Lung (tissue), 11 donors: ENCODE measurements at regions not wholly inside any gene's neighbourhood (a gene's known extent, or its start where the extent isn't known, plus 50 kb on each side); places are given as distances from the start of the nearest gene placed in this dataset.
A peak's percentile ranks its signal among the peaks of the same experiment; 100 is the strongest.

Source experiments
- ATAC-seq: fragments of 200-7000 bp; cut with Tn5 transposase; one replicate; pipeline ENCODE4 v1.9.1; 2020; ENCODE audit warnings: moderate number of reproducible peaks; ENCODE audit not compliant: insufficient read depth, low FRiP score
- DNase-seq, 3 donors: peaks; one replicate each; pipeline ENCODE4 v3.0.0-alpha.2; 2013 to 2017
- H3K27ac ChIP-seq, 2 donors: one replicate each; pipeline ENCODE4 v1.5.1; 2013; ENCODE audit warnings: mild to moderate bottlenecking in 2 of 2, moderate library complexity in 2 of 2, control low read depth in 1 of 2, inconsistent platforms in 1 of 2, low read depth in 1 of 2, low read length in 1 of 2
- H3K27me3 ChIP-seq, 3 donors: one replicate each; pipeline ENCODE4 v1.5.1; 2013; ENCODE audit warnings: low read length in 2 of 3; ENCODE audit not compliant: control insufficient read depth in 3 of 3, insufficient read depth in 3 of 3
- H3K36me3 ChIP-seq, 4 donors: one replicate each; pipeline ENCODE4 v1.5.1; 2013; ENCODE audit warnings: low read length in 4 of 4, mild to moderate bottlenecking in 1 of 4, moderate library complexity in 1 of 4; ENCODE audit not compliant: control insufficient read depth in 4 of 4, insufficient read depth in 4 of 4
- H3K4me1 ChIP-seq, 5 donors: one replicate each; pipeline ENCODE4 v1.5.1; 2013; ENCODE audit warnings: low read length in 5 of 5, mild to moderate bottlenecking in 2 of 5, moderate library complexity in 1 of 5; ENCODE audit not compliant: control insufficient read depth in 5 of 5, insufficient read depth in 5 of 5
- H3K4me3 ChIP-seq: one replicate; pipeline ENCODE4 v1.5.1; 2013; ENCODE audit warnings: mild to moderate bottlenecking, control low read depth, moderate library complexity
- H3K9ac ChIP-seq, 2 donors: one replicate each; pipeline ENCODE4 v1.5.1; 2013; ENCODE audit warnings: low read length in 2 of 2, control low read depth in 1 of 2; ENCODE audit not compliant: insufficient read depth in 1 of 2
- H3K9me3 ChIP-seq, 4 donors: one replicate each; pipeline ENCODE4 v1.5.1; 2013; ENCODE audit warnings: low read length in 3 of 4, mild to moderate bottlenecking in 1 of 4, moderate library complexity in 1 of 4; ENCODE audit not compliant: control insufficient read depth in 4 of 4, insufficient read depth in 3 of 4
- CTCF ChIP-seq: IDR thresholded peaks from 2 replicates; pipeline ENCODE4 v1.5.1; 2012; ENCODE audit warnings: mild to moderate bottlenecking; ENCODE audit errors: control extremely low read depth, extremely low read depth
- WGBS, 2 donors: extraction: QIAGEN DNeasy Blood & Tissue Kit; methylation state at CpG; one replicate each; pipeline ENCODE4 v1.1.7; 2013; 5-methylcytosine and 5-hydroxymethylcytosine counted together
- donor health status: control.
- donor health status: control.
- donor health status: Bipolar disorder and iron deficiency.
- donor health status: healthy.
- donor health status: DM: yes; HTN: yes; CAD: no.

GRCh38 chr3:193960487-193961274 lies 175.3 kb upstream of the HES1 start:
- peaks cover 0 to 4% (median 0%) of the 10 kb centered on the region in 4 donors for H3K9me3 ChIP-seq
- 73 to 74% methylated on average over 21 of the region's 21 CpGs for WGBS, 2 donors
- ATAC-seq (no peak), DNase-seq (peak; percentile 59 to 75 (median 73))
- no peak overlapping the region for H3K4me3 ChIP-seq
- H3K27ac ChIP-seq = no peak overlapping the region
- H3K9ac ChIP-seq = no peak overlapping the region
- no peak for TF ChIP-seq CTCF
- no peaks in the 10 kb centered on the region for H3K36me3 ChIP-seq
- H3K4me1 ChIP-seq = peaks cover 2 to 18% (median 3%) of the 10 kb centered on the region in 5 donors
- H3K27me3 ChIP-seq = no peaks in the 10 kb centered on the region

- no peak overlapping the region for H3K27ac ChIP-seq
- no peak overlapping the region for H3K4me3 ChIP-seq
- peaks cover 0 to 2% (median 0%) of the 10 kb centered on the region in 4 donors for H3K9me3 ChIP-seq
- H3K36me3 ChIP-seq = no peaks in the 10 kb centered on the region
- H3K9ac ChIP-seq = no peak overlapping the region
- no peak for TF ChIP-seq CTCF
- ATAC-seq (no peak), DNase-seq (no peak)
- peaks cover under 1 to 14% (median 3%) of the 10 kb centered on the region in 5 donors for H3K4me1 ChIP-seq
- 87 to 88% methylated on average over 9 of the region's 9 CpGs for WGBS, 2 donors
- H3K27me3 ChIP-seq = no peaks in the 10 kb centered on the region
These were observed 172.8 kb upstream of the HES1 start for GRCh38 chr3:193962986-193963685.

GRCh38 chr3:193963808-193964516 lies 172.0 kb upstream of the HES1 start:
- Histone ChIP-seq H3K9me3 (peaks cover 0 to 2% (median 0%) of the 10 kb centered on the region in 4 donors), H3K9ac (no peak overlapping the region), H3K27me3 (no peaks in the 10 kb centered on the region), H3K36me3 (no peaks in the 10 kb centered on the region), H3K4me1 (peaks cover 0 to 13% (median 3%) of the 10 kb centered on the region in 5 donors), H3K27ac (no peak overlapping the region), H3K4me3 (no peak overlapping the region)
- ATAC-seq (no peak), DNase-seq (no peak)
- whole genome bisulfite sequencing, 2 donors = 84 to 92% methylated on average over 7 of the region's 7 CpGs
- TF ChIP-seq CTCF = no peak
